GM12878 (cell line): ENCODE measurements at regions not wholly inside any gene's neighbourhood (a gene's known extent, or its start where the extent isn't known, plus 50 kb on each side); places are given as distances from the start of the nearest gene placed in this dataset.

Experiments
- ATAC-seq: fragments of 200-7000 bp; cut with Tn5 transposase; 3 replicates; pipeline ENCODE4 v1.9.1; 2020; ENCODE audit warnings: mild to moderate bottlenecking, moderate library complexity
- BruUV-seq: library from RNA; stranded (reverse); fragments of 400-500 nt; replicated peaks from 2 replicates; lab custom pipeline; 2021; lab: Mats Ljungman, UMichigan
- CTCF ChIA-PET: fragments of 300-600 bp; sonication (Branson Sonifier 250); formaldehyde crosslinking; extraction: SDS; loops from one replicate; lab custom pipeline; 2021; ENCODE audit warnings: inconsistent platforms; lab: Yijun Ruan, JAX
- POLR2A ChIA-PET: fragments of 350-600 bp; formaldehyde crosslinking; extraction: SDS; loops from one replicate; lab custom pipeline; 2021; ENCODE audit warnings: inconsistent platforms; lab: Charles Lee
- RAD21 ChIA-PET: fragments of 300-600 bp; sonication (Branson Sonifier 250); formaldehyde crosslinking; loops from one replicate; lab custom pipeline; 2023; ENCODE audit warnings: antibody characterized with exemption; ENCODE audit not compliant: unreplicated experiment; lab: Charles Lee
- SMC1A ChIA-PET: fragments of 300-600 bp; sonication (Branson Sonifier 250); formaldehyde crosslinking; loops from one replicate; lab custom pipeline; 2023; ENCODE audit not compliant: unreplicated experiment, uncharacterized antibody; lab: Charles Lee
- DNase-seq: peaks from one replicate; pipeline ENCODE4 v3.0.0-alpha.2; 2011; ENCODE audit warnings: low read depth, low spot score
- FAIRE-seq: peaks from 3 replicates; lab custom pipeline; 2011; peaks lifted over from hg19 to GRCh38; lab: Jason Lieb, UNC
- H2AFZ ChIP-seq: 2 replicates; pipeline ENCODE4 v1.6.0; 2011; ENCODE audit warnings: low read depth, low read length, control low read depth; ENCODE audit not compliant: control insufficient read depth
- H3K27ac ChIP-seq: 2 replicates; pipeline ENCODE4 v1.5.1; 2011; ENCODE audit warnings: control low read depth; ENCODE audit not compliant: control insufficient read depth, insufficient read depth
- H3K27me3 ChIP-seq, 2 experiments: replicated peaks in 1 of 2; 2 replicates each; pipeline versions ENCODE4 v1.6.0 to v1.6.1; 2011; ENCODE audit warnings: low read length in 1 of 2; ENCODE audit not compliant: control insufficient read depth in 2 of 2, insufficient read depth in 2 of 2
- H3K36me3 ChIP-seq, 2 experiments: 2 replicates each; pipeline ENCODE4 v1.5.1; 2011; ENCODE audit warnings: low read length in 1 of 2; ENCODE audit not compliant: control insufficient read depth in 2 of 2, insufficient read depth in 2 of 2
- H3K4me1 ChIP-seq: 2 replicates; pipeline ENCODE4 v1.6.1; 2011; ENCODE audit warnings: mild to moderate bottlenecking, low read length, moderate library complexity, mixed read lengths; ENCODE audit not compliant: control insufficient read depth, insufficient read depth
- H3K4me2 ChIP-seq: 2 replicates; pipeline ENCODE4 v1.6.0; 2011; ENCODE audit warnings: control low read depth; ENCODE audit not compliant: control insufficient read depth, insufficient read depth
- H3K4me3 ChIP-seq: fragments of 200-600 bp; sonication (generic); 2 replicates; pipeline ENCODE4 v1.5.1; 2016
- H3K79me2 ChIP-seq: 2 replicates; pipeline ENCODE4 v1.6.0; 2011; ENCODE audit warnings: low read length; ENCODE audit not compliant: control insufficient read depth, insufficient read depth
- H3K9ac ChIP-seq: 2 replicates; pipeline ENCODE4 v1.8.0; 2011; ENCODE audit warnings: low read length, control low read depth, mixed read lengths; ENCODE audit not compliant: control insufficient read depth, insufficient read depth
- H3K9me3 ChIP-seq: replicated peaks from 3 replicates; pipeline ENCODE4 v1.5.1; 2011; ENCODE audit warnings: mild to moderate bottlenecking, low read length; ENCODE audit not compliant: control insufficient read depth, insufficient read depth
- H4K20me1 ChIP-seq: 2 replicates; pipeline ENCODE4 v1.6.0; 2011; ENCODE audit not compliant: control insufficient read depth, insufficient read depth
- JUNB ChIP-seq: IDR thresholded peaks from 2 replicates; pipeline ENCODE4 v1.6.1; 2016; ENCODE audit warnings: antibody characterized with exemption, mild to moderate bottlenecking
- POLR2A ChIP-seq: IDR thresholded peaks from 2 replicates; pipeline ENCODE4 v1.6.1; 2011; ENCODE audit warnings: low read depth, mild to moderate bottlenecking, low read length
- RAD51 ChIP-seq: fragments of 450-650 bp; IDR thresholded peaks from 2 replicates; pipeline ENCODE4 v1.6.1; 2016; ENCODE audit warnings: moderate library complexity, mild to moderate bottlenecking, inconsistent platforms
- RFX5 ChIP-seq: IDR thresholded peaks from 2 replicates; pipeline ENCODE4 v1.6.1; 2011; ENCODE audit warnings: low read depth, low read length, improper control_type of control experiment
- STAT3 ChIP-seq: IDR thresholded peaks from 2 replicates; pipeline ENCODE4 v1.6.1; 2011; ENCODE audit warnings: low read depth, low read length, improper control_type of control experiment
- ZNF274 ChIP-seq: IDR thresholded peaks from one replicate; pipeline ENCODE4 v1.8.0; 2011; ENCODE audit not compliant: insufficient read length, insufficient read depth
- ZZZ3 ChIP-seq: IDR thresholded peaks from 2 replicates; pipeline ENCODE4 v1.6.1; 2011; ENCODE audit warnings: low read depth; ENCODE audit not compliant: control insufficient read depth, insufficient read length
- WGBS: methylation state at CpG from one replicate; pipeline ENCODE4 v1.1.6; 2016; ENCODE audit warnings: low lambda C conversion rate; ENCODE audit not compliant: insufficient replicate concordance, insufficient coverage; ENCODE audit errors: missing lambda C conversion rate; 5-methylcytosine and 5-hydroxymethylcytosine counted together
- in situ Hi-C: fragments of 300-500 bp; cut with MboI; formaldehyde crosslinking; loops from 9 replicates; pipeline ENCODE4 v1.14.3; 2018; ENCODE audit warnings: mixed read lengths
- intact Hi-C: fragments of 100-400 bp; cut with micrococcal nuclease; formaldehyde crosslinking; loops from one replicate; pipeline ENCODE4 v1.14.2; 2022; ENCODE audit not compliant: unreplicated experiment
- TF ChIP-seq, protein P1 (sequence below): IDR thresholded peaks from 2 replicates; pipeline ENCODE4 v1.6.1; 2011; ENCODE audit warnings: low read depth, mild to moderate bottlenecking, low read length, moderate library complexity, borderline replicate concordance; ENCODE audit errors: extremely low read depth
- TF ChIP-seq, protein P2 (sequence below): IDR thresholded peaks from 2 replicates; pipeline ENCODE4 v1.6.1; 2012; ENCODE audit warnings: mild to moderate bottlenecking, low read depth, low read length
- TF ChIP-seq, protein P3 (sequence below): fragments of 450-650 bp; IDR thresholded peaks from 2 replicates; pipeline ENCODE4 v1.6.1; 2018; ENCODE audit warnings: borderline replicate concordance, mild to moderate bottlenecking; ENCODE audit not compliant: partially characterized antibody
- TF ChIP-seq, protein P4 (sequence below): fragments of 450-650 bp; IDR thresholded peaks from 2 replicates; pipeline ENCODE4 v1.6.1; 2016; ENCODE audit warnings: mild to moderate bottlenecking, moderate library complexity, borderline replicate concordance

DNA sequence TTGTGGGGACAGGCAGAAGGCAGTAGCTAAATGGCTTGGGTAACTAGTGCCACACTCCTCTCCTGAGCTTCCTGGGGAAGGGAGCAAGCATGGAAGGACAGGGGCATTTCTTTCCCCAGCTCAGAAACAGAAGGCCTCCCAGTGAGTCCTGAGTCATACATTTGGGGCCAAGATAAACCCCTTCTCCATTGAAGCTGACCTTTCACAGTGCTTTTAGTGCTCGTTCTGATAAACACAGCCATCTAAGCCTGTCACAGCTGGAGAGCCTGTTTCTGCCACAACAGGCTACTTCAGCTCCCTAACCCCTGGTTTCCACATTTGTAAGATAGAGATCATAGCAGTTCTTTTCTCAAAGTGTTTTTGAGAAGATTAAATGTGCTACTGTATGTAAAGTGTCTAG is 374.0 kb downstream of the LMX1A start (continued):
- TF ChIP-seq, protein P1, sequence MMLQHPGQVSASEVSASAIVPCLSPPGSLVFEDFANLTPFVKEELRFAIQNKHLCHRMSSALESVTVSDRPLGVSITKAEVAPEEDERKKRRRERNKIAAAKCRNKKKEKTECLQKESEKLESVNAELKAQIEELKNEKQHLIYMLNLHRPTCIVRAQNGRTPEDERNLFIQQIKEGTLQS, result no peak
- TF ChIP-seq, protein P2, sequence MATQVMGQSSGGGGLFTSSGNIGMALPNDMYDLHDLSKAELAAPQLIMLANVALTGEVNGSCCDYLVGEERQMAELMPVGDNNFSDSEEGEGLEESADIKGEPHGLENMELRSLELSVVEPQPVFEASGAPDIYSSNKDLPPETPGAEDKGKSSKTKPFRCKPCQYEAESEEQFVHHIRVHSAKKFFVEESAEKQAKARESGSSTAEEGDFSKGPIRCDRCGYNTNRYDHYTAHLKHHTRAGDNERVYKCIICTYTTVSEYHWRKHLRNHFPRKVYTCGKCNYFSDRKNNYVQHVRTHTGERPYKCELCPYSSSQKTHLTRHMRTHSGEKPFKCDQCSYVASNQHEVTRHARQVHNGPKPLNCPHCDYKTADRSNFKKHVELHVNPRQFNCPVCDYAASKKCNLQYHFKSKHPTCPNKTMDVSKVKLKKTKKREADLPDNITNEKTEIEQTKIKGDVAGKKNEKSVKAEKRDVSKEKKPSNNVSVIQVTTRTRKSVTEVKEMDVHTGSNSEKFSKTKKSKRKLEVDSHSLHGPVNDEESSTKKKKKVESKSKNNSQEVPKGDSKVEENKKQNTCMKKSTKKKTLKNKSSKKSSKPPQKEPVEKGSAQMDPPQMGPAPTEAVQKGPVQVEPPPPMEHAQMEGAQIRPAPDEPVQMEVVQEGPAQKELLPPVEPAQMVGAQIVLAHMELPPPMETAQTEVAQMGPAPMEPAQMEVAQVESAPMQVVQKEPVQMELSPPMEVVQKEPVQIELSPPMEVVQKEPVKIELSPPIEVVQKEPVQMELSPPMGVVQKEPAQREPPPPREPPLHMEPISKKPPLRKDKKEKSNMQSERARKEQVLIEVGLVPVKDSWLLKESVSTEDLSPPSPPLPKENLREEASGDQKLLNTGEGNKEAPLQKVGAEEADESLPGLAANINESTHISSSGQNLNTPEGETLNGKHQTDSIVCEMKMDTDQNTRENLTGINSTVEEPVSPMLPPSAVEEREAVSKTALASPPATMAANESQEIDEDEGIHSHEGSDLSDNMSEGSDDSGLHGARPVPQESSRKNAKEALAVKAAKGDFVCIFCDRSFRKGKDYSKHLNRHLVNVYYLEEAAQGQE, result no peak
- TF ChIP-seq RAD51 (no peak), ZNF274 (no peak), RFX5 (no peak)

DNA sequence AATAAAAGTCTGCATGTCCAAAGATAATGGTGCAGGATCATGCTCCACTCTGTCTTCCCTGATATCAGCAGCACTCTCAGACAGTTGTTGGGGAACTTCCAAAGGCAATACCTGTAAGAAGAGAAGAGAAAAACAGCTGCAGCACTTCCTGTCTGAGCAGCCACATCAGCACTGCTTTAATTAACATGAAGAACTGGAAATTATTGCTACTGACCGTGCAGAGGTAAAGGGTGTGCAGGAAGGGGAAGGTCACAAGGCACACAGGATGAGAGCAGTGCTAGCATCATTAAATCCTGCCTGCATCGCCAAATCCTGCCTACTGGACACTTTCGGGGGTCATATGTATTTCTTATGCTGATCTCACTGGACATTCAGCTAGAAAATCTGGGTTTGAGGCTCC is 379.0 kb downstream of the LMX1A start:
- no peak overlapping the region for H3K9ac ChIP-seq
- no peaks in the 10 kb centered on the region for H3K27me3 ChIP-seq
- in situ Hi-C loops, result no loop called here
- H3K9me3 ChIP-seq, result no peaks in the 10 kb centered on the region
- FAIRE-seq, result no peak
- ChIA-PET SMC1A (interaction anchor here (0.6 kb wide), 1 partner anchor 98 kb away, joined by 3 read pairs; no protein-coding TSS in a partner anchor), CTCF (no interaction called here), POLR2A (no interaction called here), RAD21 (no interaction called here)
- H3K4me3 ChIP-seq, result no peak overlapping the region
- no TSS peak for BruUV-seq
- no peaks in the 10 kb centered on the region for H4K20me1 ChIP-seq
- no peak overlapping the region for H2AFZ ChIP-seq
- DNase-seq, result no peak
- intact Hi-C loops, result no loop called here
- H3K4me1 ChIP-seq, result no peaks in the 10 kb centered on the region
- H3K79me2 ChIP-seq, result no peaks in the 10 kb centered on the region
- no peak for ATAC-seq
- H3K36me3 ChIP-seq, result no peaks in the 10 kb centered on the region
- WGBS, result 0% methylated on average over 3 of the region's 3 CpGs
- no peak overlapping the region for H3K4me2 ChIP-seq
- H3K27ac ChIP-seq, result no peak overlapping the region
- TF ChIP-seq POLR2A (no peak), STAT3 (no peak), JUNB (no peak), ZZZ3 (no peak)
- TF ChIP-seq, protein P3, sequence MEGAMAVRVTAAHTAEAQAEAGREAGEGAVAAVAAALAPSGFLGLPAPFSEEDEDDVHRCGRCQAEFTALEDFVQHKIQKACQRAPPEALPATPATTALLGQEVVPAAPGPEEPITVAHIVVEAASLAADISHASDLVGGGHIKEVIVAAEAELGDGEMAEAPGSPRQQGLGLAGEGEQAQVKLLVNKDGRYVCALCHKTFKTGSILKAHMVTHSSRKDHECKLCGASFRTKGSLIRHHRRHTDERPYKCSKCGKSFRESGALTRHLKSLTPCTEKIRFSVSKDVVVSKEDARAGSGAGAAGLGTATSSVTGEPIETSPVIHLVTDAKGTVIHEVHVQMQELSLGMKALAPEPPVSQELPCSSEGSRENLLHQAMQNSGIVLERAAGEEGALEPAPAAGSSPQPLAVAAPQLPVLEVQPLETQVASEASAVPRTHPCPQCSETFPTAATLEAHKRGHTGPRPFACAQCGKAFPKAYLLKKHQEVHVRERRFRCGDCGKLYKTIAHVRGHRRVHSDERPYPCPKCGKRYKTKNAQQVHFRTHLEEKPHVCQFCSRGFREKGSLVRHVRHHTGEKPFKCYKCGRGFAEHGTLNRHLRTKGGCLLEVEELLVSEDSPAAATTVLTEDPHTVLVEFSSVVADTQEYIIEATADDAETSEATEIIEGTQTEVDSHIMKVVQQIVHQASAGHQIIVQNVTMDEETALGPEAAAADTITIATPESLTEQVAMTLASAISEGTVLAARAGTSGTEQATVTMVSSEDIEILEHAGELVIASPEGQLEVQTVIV, result no peak
- TF ChIP-seq, protein P4, sequence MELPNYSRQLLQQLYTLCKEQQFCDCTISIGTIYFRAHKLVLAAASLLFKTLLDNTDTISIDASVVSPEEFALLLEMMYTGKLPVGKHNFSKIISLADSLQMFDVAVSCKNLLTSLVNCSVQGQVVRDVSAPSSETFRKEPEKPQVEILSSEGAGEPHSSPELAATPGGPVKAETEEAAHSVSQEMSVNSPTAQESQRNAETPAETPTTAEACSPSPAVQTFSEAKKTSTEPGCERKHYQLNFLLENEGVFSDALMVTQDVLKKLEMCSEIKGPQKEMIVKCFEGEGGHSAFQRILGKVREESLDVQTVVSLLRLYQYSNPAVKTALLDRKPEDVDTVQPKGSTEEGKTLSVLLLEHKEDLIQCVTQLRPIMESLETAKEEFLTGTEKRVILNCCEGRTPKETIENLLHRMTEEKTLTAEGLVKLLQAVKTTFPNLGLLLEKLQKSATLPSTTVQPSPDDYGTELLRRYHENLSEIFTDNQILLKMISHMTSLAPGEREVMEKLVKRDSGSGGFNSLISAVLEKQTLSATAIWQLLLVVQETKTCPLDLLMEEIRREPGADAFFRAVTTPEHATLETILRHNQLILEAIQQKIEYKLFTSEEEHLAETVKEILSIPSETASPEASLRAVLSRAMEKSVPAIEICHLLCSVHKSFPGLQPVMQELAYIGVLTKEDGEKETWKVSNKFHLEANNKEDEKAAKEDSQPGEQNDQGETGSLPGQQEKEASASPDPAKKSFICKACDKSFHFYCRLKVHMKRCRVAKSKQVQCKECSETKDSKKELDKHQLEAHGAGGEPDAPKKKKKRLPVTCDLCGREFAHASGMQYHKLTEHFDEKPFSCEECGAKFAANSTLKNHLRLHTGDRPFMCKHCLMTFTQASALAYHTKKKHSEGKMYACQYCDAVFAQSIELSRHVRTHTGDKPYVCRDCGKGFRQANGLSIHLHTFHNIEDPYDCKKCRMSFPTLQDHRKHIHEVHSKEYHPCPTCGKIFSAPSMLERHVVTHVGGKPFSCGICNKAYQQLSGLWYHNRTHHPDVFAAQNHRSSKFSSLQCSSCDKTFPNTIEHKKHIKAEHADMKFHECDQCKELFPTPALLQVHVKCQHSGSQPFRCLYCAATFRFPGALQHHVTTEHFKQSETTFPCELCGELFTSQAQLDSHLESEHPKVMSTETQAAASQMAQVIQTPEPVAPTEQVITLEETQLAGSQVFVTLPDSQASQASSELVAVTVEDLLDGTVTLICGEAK, result no peak
